Left colon (tissue), 2 donors: ENCODE measurements at regions not wholly inside any gene's neighbourhood (a gene's known extent, or its start where the extent isn't known, plus 50 kb on each side); places are given as distances from the start of the nearest gene placed in this dataset.

Experiments used
- ATAC-seq: fragments of 200-7000 bp; cut with Tn5 transposase; one replicate; pipeline ENCODE4 v1.9.1; 2020; ENCODE audit warnings: mild to moderate bottlenecking, moderate library complexity
- DNase-seq, 2 donors: peaks; one replicate each; pipeline ENCODE4 v3.0.0-alpha.2; 2020
- intact Hi-C, 2 donors: fragments of 100-400 bp; cut with DNase I in 1 of 2; cut with micrococcal nuclease in 1 of 2; formaldehyde crosslinking; loops; one replicate each; pipeline versions ENCODE4 v1.11.2 to v1.14.0; 2022; cut with DNase I, micrococcal nuclease
- donor health status: DM: no; HTN: no; CAD: no.
- donor health status: DM: yes; HTN: yes; CAD: no.

- no peak for DNase-seq
- intact Hi-C loops = no loop called here
- ATAC-seq = no peak
These were observed 54.2 kb upstream of the TSPAN5 start for GRCh38 chr4:98712607-98713006.

- ATAC-seq = no peak
- DNase-seq = no peak
- intact Hi-C loops = no loop called here
These were observed 53.1 kb upstream of the TSPAN5 start for GRCh38 chr4:98711526-98711925.

GRCh38 chr4:98710831-98711230, 52.4 kb upstream of the TSPAN5 start:
- DNase-seq = no peak
- intact Hi-C loops = no loop called here
- no peak for ATAC-seq
